HG02973 (cell line): ENCODE measurements at regions not wholly inside any gene's neighbourhood (a gene's known extent, or its start where the extent isn't known, plus 50 kb on each side); places are given as distances from the start of the nearest gene placed in this dataset.
"Not testable (repeated sequence)": the region's sequence is repeated elsewhere in the genome, so short reads cannot be mapped to it uniquely, and the experiment has no call there.

Experiments used
- ATAC-seq: cut with Tn5 transposase; IDR thresholded peaks from one replicate; pipeline ENCODE4 v1.9.1; 2021; ENCODE audit warnings: moderate library complexity; ENCODE audit not compliant: unreplicated experiment

DNA sequence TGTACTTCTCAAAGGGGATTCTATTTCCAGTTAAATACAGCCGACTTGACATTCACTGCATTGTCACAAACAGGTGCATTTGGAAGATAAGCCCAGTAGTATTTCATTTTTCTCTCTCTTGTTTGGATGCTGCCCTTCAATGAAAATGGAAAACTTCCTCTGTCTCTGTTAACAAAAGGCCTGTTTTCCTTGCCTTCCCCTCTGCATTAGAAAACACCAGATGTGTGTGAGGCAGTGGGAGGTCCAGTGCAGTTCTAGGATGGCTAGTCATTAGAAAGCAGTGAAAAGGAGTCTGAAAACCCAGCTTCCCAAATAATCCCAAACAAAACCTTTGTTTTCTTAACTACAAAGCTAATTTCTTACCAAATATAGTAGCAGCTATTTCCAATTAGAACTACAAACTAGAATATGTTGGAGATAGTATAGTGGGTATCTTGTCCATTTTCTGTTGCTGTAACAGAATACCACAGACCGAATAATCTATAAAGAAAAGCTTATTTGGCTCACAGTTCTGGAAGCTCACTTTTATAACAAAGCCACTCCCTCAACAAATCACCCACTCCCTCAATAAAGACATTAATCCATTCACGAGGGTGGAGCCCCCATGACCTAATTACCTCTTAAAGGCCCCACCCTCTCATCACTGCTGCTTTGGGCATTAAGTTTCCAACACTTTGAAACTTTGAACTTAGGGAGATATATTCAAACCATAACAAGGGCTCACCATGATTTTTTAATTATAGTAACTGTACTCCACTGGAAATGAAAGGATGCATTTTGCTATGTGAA lies 452.1 kb upstream of the RPS6KA3 start:
- no peak for ATAC-seq

DNA sequence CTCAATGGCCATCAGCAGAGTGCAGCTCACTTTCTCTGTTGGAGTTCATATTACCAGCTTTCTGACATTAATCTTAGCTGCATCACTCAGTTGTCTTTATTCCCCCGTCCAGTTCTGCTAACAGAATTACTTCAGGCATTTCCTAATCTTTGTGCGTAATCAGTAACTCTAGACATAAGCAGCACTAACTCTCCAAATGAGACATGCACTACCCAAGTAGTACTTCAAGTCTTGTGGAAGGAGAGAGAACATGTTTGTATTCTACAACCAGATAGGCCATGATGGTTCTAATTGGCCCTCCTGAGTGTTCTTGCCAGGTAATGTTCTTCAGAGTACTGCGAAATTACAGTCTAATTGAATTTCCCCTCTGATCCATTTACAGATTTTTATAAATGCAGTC lies 448.5 kb upstream of the RPS6KA3 start:
- no peak for ATAC-seq

DNA sequence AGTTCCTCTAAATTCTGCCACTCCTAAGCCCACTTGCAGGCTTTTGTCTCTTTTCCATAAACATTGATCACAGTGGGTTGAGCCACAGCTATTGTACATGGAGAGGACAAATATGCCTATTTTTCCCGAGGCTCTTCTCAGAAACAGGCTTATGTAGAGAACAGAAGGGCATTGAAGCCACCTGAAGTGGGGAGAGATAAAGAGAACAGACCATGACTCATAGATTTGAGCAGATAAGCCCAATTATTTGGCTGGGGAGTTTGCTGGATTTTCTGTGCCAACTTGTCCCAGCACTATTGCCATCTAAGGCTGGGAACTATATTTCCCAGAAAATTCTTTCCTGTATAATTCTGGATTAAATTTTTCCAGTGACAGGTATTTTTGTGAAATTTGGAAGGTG lies 446.1 kb upstream of the RPS6KA3 start:
- no peak for ATAC-seq

DNA sequence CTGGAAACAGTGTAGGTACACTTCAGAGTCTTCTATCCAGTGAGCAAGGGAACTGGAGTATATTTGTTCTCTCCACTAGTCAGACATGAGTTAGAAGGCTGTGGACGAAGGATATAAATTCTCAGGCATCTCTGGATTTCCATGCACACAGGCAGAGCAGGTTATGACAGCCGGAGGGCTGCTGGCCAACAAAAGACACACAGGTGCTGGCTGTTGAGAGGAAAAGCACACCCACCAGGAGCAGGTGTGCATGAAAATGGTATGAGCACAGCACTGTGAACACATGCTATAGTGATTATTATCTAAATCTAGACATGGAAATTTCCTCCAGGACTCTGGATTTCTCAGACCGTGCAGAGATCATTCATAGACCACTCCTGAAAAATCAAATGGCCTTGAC lies 444.7 kb upstream of the RPS6KA3 start:
- no peak for ATAC-seq

GRCh38 chrX:20693078-20693477 lies 426.4 kb upstream of the RPS6KA3 start:
- ATAC-seq, result no peak

GRCh38 chrX:20686256-20686655 lies 419.5 kb upstream of the RPS6KA3 start:
- ATAC-seq, result no peak

- no peak for ATAC-seq
These were observed 418.9 kb upstream of the RPS6KA3 start for GRCh38 chrX:20685652-20686051.

DNA sequence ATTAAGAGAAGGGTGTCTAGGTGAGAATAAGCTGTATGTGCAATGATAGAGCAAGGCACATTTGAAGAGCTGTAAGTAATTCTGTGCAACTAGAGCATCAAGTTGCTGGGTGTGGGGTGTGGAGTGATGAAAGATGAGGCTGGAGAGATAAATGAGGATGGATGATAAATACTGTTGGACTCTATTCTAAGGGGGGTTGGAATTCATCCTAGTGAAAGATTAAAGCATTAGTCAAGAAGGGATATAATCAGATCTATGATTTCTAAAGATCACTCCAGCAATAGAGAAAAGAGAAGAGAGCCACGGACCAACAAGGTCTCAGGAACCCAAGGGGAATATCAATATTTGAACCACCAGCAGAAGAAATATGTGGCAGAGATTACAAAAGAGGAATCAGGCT lies 415.0 kb upstream of the RPS6KA3 start:
- no peak for ATAC-seq

DNA sequence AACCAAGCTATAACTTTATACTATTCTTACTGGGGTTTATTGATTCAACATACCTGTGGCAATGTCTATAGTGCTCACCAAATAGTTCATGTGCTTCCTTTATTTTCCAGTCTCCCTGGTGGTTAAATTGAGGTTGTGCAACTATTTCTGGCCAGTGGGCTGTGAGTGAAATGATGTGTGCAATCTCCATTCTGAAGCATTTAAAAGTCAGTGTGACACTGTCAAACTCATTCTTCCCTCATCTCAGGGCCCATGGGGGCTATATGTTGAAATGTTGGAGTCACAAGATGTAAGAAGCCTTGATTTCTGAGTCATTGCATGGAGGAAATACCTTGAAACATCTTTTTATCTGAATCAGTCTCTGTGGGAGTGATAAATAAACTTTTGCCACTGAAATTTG lies 414.3 kb upstream of the RPS6KA3 start:
- no peak for ATAC-seq

- ATAC-seq, result no peak
These were observed 405.8 kb upstream of the RPS6KA3 start for GRCh38 chrX:20672476-20672875.

- not testable (repeated sequence) for ATAC-seq
These were observed 405.0 kb upstream of the RPS6KA3 start for GRCh38 chrX:20671746-20672145.

DNA sequence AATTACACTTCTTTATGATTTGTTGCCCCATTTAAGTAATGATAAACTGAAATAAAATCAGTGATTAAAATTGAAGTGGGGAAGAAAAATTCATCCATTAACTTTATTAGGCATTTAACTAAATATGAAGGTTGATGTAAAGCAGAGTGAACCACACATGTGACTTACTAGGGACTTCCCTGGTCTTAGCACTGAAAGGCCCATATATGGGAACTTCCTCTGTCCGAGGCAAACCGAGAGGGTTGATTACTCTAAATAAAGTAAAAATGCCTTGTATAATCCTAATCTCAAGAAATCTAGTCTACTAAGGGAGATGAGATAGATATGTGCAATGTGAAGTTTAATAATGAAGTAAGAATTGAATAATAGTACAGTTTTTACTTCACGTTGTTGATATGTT lies 403.9 kb upstream of the RPS6KA3 start:
- no peak for ATAC-seq

- peak; percentile 72 for ATAC-seq
These were observed 401.8 kb upstream of the RPS6KA3 start for GRCh38 chrX:20668550-20668949.

GRCh38 chrX:20666331-20666730 lies 399.6 kb upstream of the RPS6KA3 start:
- no peak for ATAC-seq

DNA sequence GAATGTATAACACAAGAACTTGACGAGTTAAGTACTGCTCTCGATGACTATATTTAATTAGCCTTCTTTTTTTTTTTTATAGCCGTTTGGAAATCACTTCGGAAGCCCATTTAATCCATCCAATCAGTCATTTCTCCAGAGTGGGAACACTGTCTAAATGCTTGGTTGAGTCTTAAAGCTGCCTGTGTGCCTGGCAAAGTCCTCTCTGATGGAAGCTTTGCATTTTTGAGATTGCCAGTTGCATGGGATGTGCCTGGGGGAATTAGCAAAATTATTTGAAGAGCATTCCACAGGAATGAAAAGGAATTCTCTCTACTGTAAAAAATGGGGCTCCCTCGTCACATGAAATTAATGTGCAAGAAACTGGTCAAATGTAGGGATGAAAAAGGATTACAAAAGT lies 398.8 kb upstream of the RPS6KA3 start:
- ATAC-seq, result no peak

DNA sequence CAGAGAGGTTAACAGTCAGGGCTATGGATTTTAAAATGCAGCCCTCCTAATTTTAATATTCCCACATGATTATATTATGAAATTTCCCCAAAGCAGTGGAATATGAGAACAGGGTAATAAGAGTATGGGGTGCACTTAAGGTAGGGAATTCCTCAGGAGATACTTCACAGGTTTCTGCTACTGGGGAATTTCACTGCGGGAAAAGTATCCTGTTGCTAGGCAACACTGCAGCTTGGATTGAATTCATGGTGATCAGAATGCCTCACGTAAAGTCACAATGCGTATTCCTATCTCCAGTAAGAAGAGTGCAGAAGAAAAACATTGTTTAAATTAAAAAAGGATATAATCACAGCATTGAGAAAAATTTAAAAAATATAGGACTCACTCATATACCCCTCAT lies 398.1 kb upstream of the RPS6KA3 start:
- ATAC-seq, result no peak

DNA sequence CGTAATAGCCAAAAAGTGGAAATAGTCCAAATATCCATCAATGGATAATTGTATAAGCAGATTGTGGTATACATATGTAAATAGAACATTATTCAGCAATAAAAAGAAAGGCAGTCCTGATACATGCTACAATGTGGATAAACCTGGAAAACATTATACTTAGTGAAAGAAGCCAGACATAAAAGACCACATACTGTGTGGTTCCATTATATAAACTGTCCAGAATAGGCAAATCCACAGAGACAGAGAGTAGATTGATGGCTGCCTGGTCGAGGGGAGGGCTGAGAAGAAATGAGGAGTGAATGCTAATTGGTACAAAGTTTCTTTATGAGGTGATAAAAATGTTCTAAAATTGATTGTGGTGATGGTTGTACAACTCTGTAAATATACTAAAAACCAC lies 397.4 kb upstream of the RPS6KA3 start:
- no peak for ATAC-seq

- ATAC-seq, result no peak
These were observed 396.6 kb upstream of the RPS6KA3 start for GRCh38 chrX:20663336-20663735.

GRCh38 chrX:20656721-20657120 lies 390.0 kb upstream of the RPS6KA3 start:
- ATAC-seq, result no peak

DNA sequence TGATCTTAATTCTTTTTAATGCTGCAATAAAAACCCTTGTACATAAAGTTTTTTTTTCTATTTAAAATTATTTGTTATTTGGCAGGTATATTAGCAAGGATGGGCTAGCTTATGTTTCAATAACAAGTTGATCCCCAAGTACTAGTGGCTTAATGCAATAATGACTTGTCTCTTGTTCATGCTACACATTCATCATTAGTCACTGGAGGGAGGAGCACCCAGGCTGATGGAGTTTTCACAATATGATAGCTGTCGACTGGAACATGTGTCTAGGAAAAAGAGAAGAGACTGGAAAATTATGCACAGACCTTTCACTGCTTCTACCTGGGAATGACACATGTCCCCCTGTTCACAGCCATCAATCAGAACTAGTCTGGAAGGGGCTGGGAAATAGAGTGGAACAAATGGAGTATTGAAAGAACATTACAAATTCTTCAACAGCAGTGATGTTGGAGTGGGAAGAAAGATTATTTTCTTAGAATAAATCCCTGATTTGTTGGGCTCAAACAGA lies 387.9 kb upstream of the RPS6KA3 start:
- no peak for ATAC-seq

GRCh38 chrX:20653070-20653469 lies 386.4 kb upstream of the RPS6KA3 start:
- no peak for ATAC-seq

DNA sequence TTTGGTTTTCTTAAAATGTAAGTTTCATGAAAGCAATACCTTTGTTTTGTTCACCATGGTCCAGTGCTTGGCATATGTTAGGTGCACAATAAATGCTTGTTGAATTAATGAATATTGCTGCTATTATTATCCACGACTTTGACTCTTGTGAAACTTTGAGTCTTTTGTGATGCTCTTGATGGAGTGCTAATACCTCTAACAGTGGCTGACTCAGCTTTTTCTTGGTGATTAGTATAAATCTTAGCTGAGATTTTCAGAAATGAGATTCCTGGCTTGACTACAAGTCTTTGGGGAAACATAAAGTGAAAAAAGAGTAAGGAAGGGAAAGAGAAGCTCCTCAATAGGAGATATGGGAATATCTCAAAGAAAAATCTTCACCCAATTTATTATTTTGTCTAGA lies 375.2 kb upstream of the RPS6KA3 start:
- ATAC-seq, result no peak

- ATAC-seq, result no peak
These were observed 372.4 kb upstream of the RPS6KA3 start for GRCh38 chrX:20639115-20639514.
